ENCODE measurements at regions not wholly inside any gene's neighbourhood (a gene's known extent, or its start where the extent isn't known, plus 50 kb on each side); places are given as distances from the start of the nearest gene placed in this dataset.

DNA sequence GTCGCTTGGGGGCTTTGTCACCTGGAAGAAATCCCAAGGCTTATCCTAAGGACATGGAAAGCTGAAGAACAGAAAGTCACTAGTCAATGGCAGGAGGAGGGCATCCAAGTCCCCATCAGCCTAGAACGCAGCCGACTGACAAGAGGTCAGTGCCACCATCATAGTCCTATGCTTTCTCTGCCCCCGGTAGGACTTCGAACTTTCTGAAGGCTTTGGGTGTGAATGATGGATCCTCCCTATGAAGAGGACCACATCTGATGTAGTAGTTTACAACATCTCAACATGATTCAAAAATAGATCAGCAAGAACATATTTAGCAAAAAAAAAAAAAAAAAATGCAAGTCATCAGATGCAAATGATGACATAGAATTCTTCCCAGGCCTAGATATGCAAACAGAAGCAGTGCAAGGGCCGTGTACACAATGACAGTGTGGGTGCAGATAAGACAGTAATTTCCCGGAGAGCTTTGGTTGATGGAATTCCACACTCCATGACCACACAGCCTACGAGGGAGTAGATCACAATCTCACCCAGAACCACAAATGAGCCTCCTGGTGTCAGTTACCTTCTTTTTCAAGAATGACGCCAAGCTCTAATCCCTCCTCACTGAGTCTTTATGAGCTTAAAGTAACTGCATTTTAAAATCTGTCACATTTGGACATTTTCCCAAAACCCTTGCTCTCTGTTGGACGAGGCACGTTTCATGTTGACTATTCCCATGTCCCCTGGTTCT lies 88.2 kb downstream of the PSMG1 start:
- no peaks in the 10 kb centered on the region for H3K36me3 ChIP-seq (replicated peaks; ENCODE audit: control insufficient read depth, insufficient read depth, low read length)
- no peak for DNase-seq
- no peaks in the 10 kb centered on the region for H3K27me3 ChIP-seq (ENCODE audit: control insufficient read depth, insufficient read depth, low read length)
- H3K4me3 ChIP-seq (ENCODE audit: insufficient read depth, low read depth, low read length): no peak overlapping the region

DNA sequence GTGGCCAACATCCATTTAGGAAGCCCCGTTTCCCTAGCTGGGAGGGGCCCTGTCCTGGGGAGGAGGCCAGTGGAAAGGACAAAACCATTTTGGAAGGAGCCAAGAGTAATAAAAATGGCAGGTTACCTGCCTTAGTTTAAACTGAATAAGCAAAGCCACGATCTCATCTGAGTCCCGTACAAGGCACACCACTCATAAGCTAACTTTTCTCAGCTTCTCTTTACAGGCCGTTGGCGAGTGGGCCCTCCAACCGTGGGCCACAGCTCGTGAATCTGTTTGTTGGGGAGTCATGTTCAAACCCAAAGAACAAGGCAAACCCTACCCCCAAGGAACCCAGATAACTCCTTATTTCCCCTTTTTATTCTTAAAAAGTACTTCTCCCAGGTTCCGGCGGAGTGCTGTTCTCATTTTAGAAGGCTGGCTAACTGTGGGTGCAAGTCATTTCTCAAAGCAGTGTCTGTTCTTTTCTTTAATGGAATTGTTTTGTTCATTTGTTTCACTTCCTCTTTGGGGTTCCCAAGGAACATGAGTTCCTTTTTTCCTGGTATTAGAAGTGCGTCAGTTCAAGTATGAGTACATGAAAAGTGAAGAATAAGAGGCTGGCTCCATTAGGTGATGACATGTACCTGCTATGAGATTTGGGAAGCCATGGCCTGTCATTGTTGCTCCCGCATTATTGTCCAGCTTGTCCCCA lies 89.0 kb downstream of the PSMG1 start:
- H3K36me3 ChIP-seq (replicated peaks; ENCODE audit: control insufficient read depth, insufficient read depth, low read length): no peaks in the 10 kb centered on the region
- DNase-seq: no peak
- H3K27me3 ChIP-seq (ENCODE audit: control insufficient read depth, insufficient read depth, low read length): no peaks in the 10 kb centered on the region
- no peak overlapping the region for H3K4me3 ChIP-seq (ENCODE audit: insufficient read depth, low read depth, low read length)

DNA sequence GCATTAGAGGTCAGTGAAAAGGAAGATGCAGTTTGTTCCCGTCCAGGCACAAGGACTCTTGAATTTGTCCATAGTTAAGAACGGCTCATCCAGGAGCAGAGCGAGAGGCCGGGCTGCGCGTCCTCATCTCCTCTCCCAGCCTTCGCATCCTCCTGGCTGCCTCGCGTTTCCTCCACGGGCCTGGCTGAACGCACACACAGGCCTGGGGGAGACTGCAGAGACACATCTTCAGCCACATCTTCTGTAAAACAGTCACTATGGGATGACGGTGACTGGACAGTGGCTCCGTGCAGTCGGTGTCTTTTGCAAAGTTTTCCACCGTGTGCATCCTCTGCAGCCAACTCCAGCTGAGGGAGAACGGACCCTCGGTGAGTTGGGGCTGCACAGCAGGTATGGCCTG lies 89.7 kb downstream of the PSMG1 start:
- Histone ChIP-seq H3K36me3 (replicated peaks; ENCODE audit: control insufficient read depth, insufficient read depth, low read length) (no peaks in the 10 kb centered on the region), H3K27me3 (ENCODE audit: control insufficient read depth, insufficient read depth, low read length) (no peaks in the 10 kb centered on the region), H3K4me3 (ENCODE audit: insufficient read depth, low read depth, low read length) (no peak overlapping the region)
- no peak for DNase-seq

DNA sequence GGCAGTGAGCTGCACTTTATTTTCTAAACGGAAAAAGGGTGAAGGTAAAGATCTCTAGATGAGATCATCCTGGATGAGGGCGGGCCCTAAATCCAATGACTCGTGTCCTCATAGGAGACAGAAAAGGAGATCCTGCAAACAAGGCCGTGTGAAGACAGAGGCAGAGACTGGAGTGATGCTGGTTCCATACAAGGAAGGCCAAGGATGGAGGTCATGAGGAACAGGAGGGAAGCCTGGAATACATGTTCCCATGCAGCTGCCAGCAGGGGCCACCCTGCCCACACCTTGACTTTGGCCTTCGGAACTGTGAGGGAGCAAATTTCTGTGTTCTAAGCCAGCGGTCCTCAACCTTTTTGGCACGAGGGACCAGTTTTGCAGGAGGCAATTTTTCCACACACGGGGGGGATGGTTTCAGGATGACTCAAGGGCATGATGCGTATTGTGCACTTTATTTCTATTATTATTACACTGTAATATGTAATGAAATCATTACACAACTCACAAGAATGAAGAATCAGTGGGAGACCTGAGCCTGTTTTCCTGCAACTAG lies 94.3 kb downstream of the PSMG1 start:
- no peaks in the 10 kb centered on the region for H3K27me3 ChIP-seq (ENCODE audit: control insufficient read depth, insufficient read depth, low read length)
- H3K4me3 ChIP-seq (ENCODE audit: insufficient read depth, low read depth, low read length): no peak overlapping the region
- no peaks in the 10 kb centered on the region for H3K36me3 ChIP-seq (replicated peaks; ENCODE audit: control insufficient read depth, insufficient read depth, low read length)
- no peak for DNase-seq

DNA sequence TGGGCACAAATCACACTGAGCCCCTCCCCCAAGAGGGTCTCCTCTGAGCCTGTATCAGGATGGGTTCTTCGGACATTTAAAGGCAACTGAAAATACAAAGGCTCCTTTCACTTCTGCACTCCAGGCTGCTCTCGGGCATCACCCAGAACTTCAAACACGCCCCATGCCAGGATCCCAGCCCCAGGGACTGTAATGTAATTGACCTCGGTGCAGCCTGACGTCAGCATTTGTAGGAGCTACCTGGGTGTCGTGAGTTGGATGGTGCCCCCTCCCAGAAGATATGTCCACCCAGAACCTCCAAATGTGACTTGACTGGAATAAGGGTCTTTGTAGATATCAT lies 95.2 kb downstream of the PSMG1 start:
- Histone ChIP-seq H3K27me3 (ENCODE audit: control insufficient read depth, insufficient read depth, low read length) (no peaks in the 10 kb centered on the region), H3K36me3 (replicated peaks; ENCODE audit: control insufficient read depth, insufficient read depth, low read length) (no peaks in the 10 kb centered on the region), H3K4me3 (ENCODE audit: insufficient read depth, low read depth, low read length) (no peak overlapping the region)
- DNase-seq: no peak

DNA sequence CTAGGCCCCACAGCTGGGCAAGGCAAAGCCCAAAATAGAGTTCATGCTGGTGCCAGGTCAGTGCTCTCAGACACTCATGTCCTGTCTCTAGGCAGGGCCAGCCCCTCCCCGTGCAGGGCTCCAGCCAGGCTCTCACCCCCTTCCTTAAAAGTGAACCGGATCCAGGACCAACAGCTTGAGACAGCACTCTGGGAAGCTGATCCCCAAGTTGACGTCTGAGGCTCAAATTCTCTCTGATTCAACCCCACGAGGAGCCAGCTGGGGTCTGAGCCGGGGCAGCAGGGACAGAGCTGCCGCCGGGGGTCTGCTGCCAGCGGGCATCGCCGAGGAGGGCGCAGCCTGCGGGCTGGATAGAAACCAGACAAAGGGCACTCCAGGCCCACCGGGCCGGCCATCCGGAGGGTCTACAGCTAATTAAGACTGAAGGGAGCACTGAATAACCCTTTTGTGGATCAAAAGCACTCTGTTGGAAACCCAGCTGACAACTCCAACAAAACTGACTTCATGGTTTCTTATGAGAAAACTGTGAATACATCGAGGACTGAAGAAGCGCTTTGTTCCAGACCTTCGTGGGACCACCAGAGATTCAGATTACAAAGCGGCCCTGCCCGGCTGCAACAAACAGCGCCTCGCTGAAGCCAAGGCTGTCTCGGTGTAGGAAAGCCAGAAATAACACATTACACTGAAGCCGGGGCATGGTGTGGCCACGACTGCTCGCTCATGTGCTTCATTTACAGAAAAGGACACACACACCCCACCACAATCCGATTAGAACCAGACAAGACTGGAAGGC lies 95.8 kb downstream of the PSMG1 start:
- H3K4me3 ChIP-seq (ENCODE audit: insufficient read depth, low read depth, low read length): no peak overlapping the region
- peak; percentile 51 for DNase-seq

DNA sequence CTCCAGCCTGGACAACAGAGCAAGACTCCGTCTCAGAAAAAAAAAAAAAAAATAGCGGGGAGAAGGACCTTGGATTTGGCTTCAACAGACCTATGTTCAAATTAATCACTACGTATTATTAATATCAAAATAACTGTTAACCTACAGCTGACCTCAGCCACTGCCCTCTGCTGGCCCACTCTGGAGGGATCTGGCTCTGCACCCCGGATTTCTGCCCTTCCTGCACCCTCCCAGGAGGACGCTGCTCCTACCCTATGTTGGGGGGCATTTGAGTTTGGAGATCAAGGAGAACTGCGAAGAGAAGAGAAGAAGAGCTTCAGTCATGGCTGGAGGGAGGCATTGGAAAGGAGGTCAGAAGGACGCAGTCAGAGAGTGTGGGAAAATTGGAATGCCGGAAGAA lies 96.7 kb downstream of the PSMG1 start:
- H3K27me3 ChIP-seq (ENCODE audit: control insufficient read depth, insufficient read depth, low read length): no peaks in the 10 kb centered on the region
- peak; percentile 57 for DNase-seq
- no peaks in the 10 kb centered on the region for H3K36me3 ChIP-seq (replicated peaks; ENCODE audit: control insufficient read depth, insufficient read depth, low read length)
- no peak overlapping the region for H3K4me3 ChIP-seq (ENCODE audit: insufficient read depth, low read depth, low read length)

More for the DNA sequence above, 95.8 kb downstream of the PSMG1 start:
- H3K27me3 ChIP-seq (ENCODE audit: control insufficient read depth, insufficient read depth, low read length): no peaks in the 10 kb centered on the region
- H3K36me3 ChIP-seq (replicated peaks; ENCODE audit: control insufficient read depth, insufficient read depth, low read length): no peaks in the 10 kb centered on the region

DNA sequence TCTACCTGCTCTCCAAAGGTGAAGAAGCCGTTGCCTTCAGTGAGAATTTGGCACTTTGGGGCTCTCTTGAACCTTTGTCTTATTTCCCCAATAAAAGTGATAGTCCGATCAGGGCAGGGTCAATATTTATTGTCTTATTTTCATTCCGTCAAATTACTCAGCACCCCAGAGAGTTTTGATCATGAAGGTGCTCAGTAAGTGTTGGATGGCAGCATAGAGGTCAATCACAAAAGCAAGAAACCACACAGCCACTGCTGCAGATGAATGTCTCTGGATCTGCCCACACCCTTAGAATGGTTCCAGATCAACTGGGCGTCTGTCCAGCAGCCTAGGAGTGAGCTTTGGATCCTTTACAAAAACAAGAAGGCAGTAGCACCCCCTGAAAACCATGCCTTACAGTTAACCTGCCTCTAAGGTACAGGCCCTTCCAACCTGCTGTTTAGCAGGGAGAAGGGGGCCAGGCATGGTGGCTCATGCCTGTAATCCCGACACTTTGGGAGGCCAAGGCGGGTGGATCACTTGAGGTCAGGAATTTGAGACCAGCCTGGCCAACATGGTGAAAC lies 97.3 kb downstream of the PSMG1 start:
- no peaks in the 10 kb centered on the region for H3K27me3 ChIP-seq (ENCODE audit: control insufficient read depth, insufficient read depth, low read length)
- H3K36me3 ChIP-seq (replicated peaks; ENCODE audit: control insufficient read depth, insufficient read depth, low read length): no peaks in the 10 kb centered on the region
- DNase-seq: no peak
- H3K4me3 ChIP-seq (ENCODE audit: insufficient read depth, low read depth, low read length): no peak overlapping the region

DNA sequence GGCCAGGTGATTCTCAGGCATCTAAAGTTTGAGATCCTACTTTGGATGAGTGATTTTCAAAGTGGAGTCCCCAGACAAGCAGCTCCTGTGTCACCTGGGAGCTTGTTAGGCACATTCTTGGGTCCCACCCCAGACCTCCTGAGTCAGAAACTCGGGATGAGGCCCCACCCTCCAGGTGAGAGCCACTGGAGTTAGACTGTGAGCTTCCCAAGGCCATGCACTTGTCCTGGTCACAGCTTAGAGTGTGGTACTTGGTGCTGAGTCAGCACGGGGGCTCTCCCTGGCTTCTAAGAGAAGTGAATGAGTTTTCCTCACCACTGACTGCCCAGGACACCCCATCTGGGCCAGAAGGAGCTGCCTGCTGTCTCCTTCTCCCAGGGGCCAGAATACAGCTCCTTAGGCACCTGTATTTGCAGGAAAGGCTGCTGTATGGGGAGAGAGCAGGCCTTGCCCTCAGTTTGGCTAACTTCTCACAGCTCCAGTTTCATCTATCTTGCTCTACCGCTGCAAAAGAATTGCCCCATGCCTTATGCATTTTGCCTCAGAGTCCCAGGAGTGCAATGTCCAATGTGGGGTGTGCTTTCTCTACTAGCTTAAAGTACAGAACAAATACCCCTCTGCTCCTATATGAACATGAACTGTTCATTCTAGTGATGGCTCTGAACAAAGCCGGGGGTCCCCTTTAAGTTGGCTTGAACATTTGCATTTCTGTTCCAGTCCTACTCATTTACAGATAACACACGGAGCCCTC lies 98.1 kb downstream of the PSMG1 start:
- H3K27me3 ChIP-seq (ENCODE audit: control insufficient read depth, insufficient read depth, low read length): no peaks in the 10 kb centered on the region
- no peak overlapping the region for H3K4me3 ChIP-seq (ENCODE audit: insufficient read depth, low read depth, low read length)
- no peaks in the 10 kb centered on the region for H3K36me3 ChIP-seq (replicated peaks; ENCODE audit: control insufficient read depth, insufficient read depth, low read length)
- DNase-seq: no peak

DNA sequence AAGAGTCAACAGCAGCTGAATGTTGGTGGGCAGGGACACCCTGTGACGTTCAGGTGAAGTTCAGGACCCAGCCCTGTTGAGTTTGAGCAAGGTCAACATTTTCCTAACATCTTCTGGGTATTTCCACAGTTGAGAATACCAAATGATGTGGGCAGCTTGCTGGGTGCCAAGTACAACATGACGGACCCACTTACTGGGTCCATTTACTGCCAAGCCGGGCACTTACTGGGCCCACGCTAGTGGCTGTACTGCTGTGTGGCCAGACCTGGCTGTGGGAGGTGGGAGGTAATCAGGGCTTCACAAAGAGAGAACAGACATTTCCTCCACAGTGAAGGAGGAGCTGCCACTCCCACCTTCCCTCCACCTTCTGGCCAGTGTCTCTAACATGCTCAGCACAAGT lies 99.2 kb downstream of the PSMG1 start:
- H3K27me3 ChIP-seq (ENCODE audit: control insufficient read depth, insufficient read depth, low read length): no peaks in the 10 kb centered on the region
- DNase-seq: no peak
- H3K36me3 ChIP-seq (replicated peaks; ENCODE audit: control insufficient read depth, insufficient read depth, low read length): no peaks in the 10 kb centered on the region
- H3K4me3 ChIP-seq (ENCODE audit: insufficient read depth, low read depth, low read length): no peak overlapping the region

DNA sequence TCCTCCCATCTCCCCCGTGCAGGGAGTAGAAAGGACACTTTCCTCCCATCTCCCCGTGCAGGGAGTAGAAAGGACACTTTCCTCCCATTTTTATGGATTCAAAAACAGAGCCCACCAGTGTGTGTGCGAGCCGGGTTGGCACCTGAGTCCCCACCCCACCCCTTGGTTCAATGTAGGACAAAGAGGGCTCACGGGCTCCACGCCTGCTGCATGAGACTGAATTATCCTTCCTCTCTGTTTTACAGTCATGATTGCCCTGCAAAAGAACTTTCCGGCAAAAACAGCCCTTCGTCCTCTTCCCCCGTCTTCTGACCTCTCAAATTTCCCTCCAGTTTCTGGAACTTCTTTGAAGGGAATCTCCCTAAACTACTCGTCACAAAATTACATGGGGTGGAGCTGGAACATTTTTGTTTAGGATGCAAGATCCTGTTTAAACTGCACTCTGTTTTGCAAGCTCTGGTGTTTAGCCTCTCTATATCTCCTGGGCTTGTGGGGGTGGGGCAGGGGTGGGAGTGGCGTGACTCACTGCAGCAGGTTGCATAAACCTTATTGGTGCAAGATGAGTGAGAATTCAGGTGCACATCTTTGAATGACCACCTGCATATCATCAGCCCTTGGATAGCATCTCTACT lies 99.8 kb downstream of the PSMG1 start:
- no peaks in the 10 kb centered on the region for H3K27me3 ChIP-seq (ENCODE audit: control insufficient read depth, insufficient read depth, low read length)
- H3K36me3 ChIP-seq (replicated peaks; ENCODE audit: control insufficient read depth, insufficient read depth, low read length): no peaks in the 10 kb centered on the region
- no peak overlapping the region for H3K4me3 ChIP-seq (ENCODE audit: insufficient read depth, low read depth, low read length)
- DNase-seq: no peak

DNA sequence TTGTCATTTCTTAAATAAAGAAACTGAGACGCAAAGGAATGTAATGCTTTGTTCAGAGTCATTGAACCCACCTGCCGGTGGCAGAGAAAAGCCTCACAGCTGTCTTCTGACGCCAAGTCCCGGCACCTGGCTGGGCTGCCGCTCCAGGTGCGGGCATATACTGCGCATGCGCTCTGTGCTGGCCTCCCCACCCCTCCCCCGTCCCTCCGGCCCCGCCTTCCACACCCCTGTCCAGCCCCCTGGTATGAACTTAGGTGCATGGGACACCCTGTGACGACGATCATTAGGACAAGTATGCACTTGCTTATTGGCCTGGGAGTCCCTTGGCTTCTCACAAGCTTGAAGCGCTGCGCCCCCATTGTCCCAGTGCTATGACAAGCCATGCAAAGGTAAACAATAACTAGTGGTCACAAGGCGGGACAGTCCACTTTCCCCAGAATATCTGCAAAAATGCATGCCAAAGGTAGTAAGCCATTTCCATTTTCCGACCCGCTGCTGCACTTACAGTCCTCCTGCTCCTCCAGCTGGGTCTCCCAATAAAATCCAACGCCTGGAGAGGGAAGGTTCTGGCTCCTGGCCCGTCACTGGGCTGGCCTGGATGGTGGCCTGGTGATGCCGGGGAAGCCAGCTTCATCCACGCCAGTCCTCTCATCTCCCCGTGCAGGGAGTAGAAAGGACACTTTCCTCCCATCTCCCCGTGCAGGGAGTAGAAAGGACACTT lies 100.4 kb downstream of the PSMG1 start:
- H3K27me3 ChIP-seq (ENCODE audit: control insufficient read depth, insufficient read depth, low read length): no peaks in the 10 kb centered on the region
- no peaks in the 10 kb centered on the region for H3K36me3 ChIP-seq (replicated peaks; ENCODE audit: control insufficient read depth, insufficient read depth, low read length)
- DNase-seq: peak; percentile 90
- no peak overlapping the region for H3K4me3 ChIP-seq (ENCODE audit: insufficient read depth, low read depth, low read length)

DNA sequence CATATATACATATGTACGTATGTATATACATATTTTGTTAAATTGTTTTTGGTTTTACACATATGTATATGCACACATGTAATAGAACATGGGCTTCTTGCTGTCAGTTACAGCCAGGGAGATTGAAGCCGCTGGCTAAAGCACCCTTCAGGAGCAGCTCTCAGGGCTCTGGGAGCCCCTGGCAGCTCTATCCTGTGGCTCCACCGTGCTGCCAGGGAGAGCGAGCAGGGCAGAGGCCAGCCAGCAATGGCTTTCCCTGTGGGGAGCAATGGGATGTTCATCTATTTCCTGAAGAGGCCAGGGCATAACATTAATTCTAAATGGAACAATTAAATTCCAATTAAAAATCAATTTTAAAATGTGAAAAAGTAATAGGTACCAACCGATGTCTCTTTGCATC lies 102.9 kb downstream of the PSMG1 start:
- Histone ChIP-seq H3K27me3 (ENCODE audit: control insufficient read depth, insufficient read depth, low read length) (no peaks in the 10 kb centered on the region; the same call in 1 of the 2 replicates), H3K36me3 (replicated peaks; ENCODE audit: control insufficient read depth, insufficient read depth, low read length) (no peaks in the 10 kb centered on the region), H3K4me3 (ENCODE audit: insufficient read depth, low read depth, low read length) (no peak overlapping the region)
- no peak for DNase-seq

Data from H7 (cell line).